OCI-LY1 (cell line): ENCODE measurements at regions not wholly inside any gene's neighbourhood (a gene's known extent, or its start where the extent isn't known, plus 50 kb on each side); places are given as distances from the start of the nearest gene placed in this dataset.

Experiments used
- H2AFZ ChIP-seq: fragments of 200-600 bp; sonication (generic), shearing (Covaris generic); 2 replicates; pipeline ENCODE4 v1.6.0; 2014; ENCODE audit warnings: antibody characterized with exemption, mild to moderate bottlenecking, low read length
- H3F3A ChIP-seq: fragments of 200-600 bp; sonication (generic), shearing (Covaris generic); 2 replicates; pipeline ENCODE4 v1.6.0; 2014; ENCODE audit warnings: mild to moderate bottlenecking, antibody characterized with exemption, low read length, moderate library complexity; ENCODE audit not compliant: insufficient read depth
- H3K27ac ChIP-seq: fragments of 200-600 bp; sonication (generic); 2 replicates; pipeline ENCODE4 v1.5.1; 2014; ENCODE audit warnings: low read length, mixed run types, mild to moderate bottlenecking, low read depth; ENCODE audit not compliant: poor library complexity, severe bottlenecking
- H3K27me3 ChIP-seq: fragments of 200-600 bp; sonication (generic); 2 replicates; pipeline ENCODE4 v1.6.0; 2014; ENCODE audit warnings: antibody characterized with exemption, mild to moderate bottlenecking, low read length, moderate library complexity; ENCODE audit not compliant: insufficient read depth
- H3K36me3 ChIP-seq: fragments of 200-600 bp; sonication (generic); 2 replicates; pipeline ENCODE4 v1.6.1; 2014; ENCODE audit warnings: mild to moderate bottlenecking, antibody characterized with exemption, low read length, moderate library complexity, mixed read lengths; ENCODE audit not compliant: insufficient read depth
- H3K4me1 ChIP-seq: fragments of 200-600 bp; sonication (generic); 2 replicates; pipeline ENCODE4 v1.5.1; 2014; ENCODE audit warnings: mild to moderate bottlenecking, low read length, moderate library complexity; ENCODE audit not compliant: insufficient read depth, severe bottlenecking
- H3K4me2 ChIP-seq: fragments of 200-600 bp; sonication (generic), shearing (Covaris generic); 2 replicates; pipeline ENCODE4 v1.6.1; 2014; ENCODE audit warnings: low read length
- H3K4me3 ChIP-seq: fragments of 200-600 bp; sonication (generic); 2 replicates; pipeline ENCODE4 v1.5.1; 2014; ENCODE audit warnings: low read length, low read depth, mild to moderate bottlenecking, mixed read lengths; ENCODE audit not compliant: poor library complexity, severe bottlenecking
- H3K79me2 ChIP-seq: fragments of 200-600 bp; shearing (Covaris generic); 2 replicates; pipeline ENCODE4 v1.6.1; 2016; ENCODE audit warnings: mixed run types, low read length, mixed read lengths; ENCODE audit not compliant: insufficient read depth
- H3K9ac ChIP-seq: fragments of 200-600 bp; sonication (generic), shearing (Covaris generic); 2 replicates; pipeline ENCODE4 v1.6.1; 2014; ENCODE audit warnings: mild to moderate bottlenecking, low read length, mixed read lengths
- H3K9me2 ChIP-seq: fragments of 200-600 bp; sonication (generic), shearing (Covaris generic); 2 replicates; pipeline ENCODE4 v1.6.1; 2014; ENCODE audit warnings: low read depth, mild to moderate bottlenecking, low read length, mixed read lengths
- H3K9me3 ChIP-seq: fragments of 200-600 bp; shearing (Covaris generic); 2 replicates; pipeline ENCODE4 v1.6.1; 2014; ENCODE audit warnings: low read length, mixed read lengths
- H4K20me1 ChIP-seq: fragments of 200-600 bp; sonication (generic), shearing (Covaris generic); 2 replicates; pipeline ENCODE4 v1.6.0; 2016; ENCODE audit warnings: mild to moderate bottlenecking, low read length; ENCODE audit not compliant: insufficient read depth
- CTCF ChIP-seq: fragments of 200-600 bp; sonication (generic), shearing (Covaris generic); IDR thresholded peaks from 2 replicates; pipeline ENCODE4 v1.5.1; 2017; ENCODE audit warnings: mild to moderate bottlenecking, antibody characterized with exemption, low read length, moderate library complexity, mixed read lengths
- EZH2 ChIP-seq: fragments of 200-600 bp; sonication (generic), shearing (Covaris generic); IDR thresholded peaks from 2 replicates; pipeline ENCODE4 v1.8.0; 2017; ENCODE audit warnings: borderline replicate concordance, mixed run types, mild to moderate bottlenecking, antibody characterized with exemption, low read length, moderate library complexity, mixed read lengths

GRCh38 chr2:22801071-22801470, 583.9 kb upstream of the KLHL29 start:
- no peaks in the 10 kb centered on the region for H4K20me1 ChIP-seq
- no peaks in the 10 kb centered on the region for H3K36me3 ChIP-seq
- no peak overlapping the region for H2AFZ ChIP-seq
- TF ChIP-seq CTCF (no peak), EZH2 (no peak)
- no peak overlapping the region for H3K9ac ChIP-seq
- no peaks in the 10 kb centered on the region for H3K9me3 ChIP-seq
- no peaks in the 10 kb centered on the region for H3F3A ChIP-seq
- no peak overlapping the region for H3K4me3 ChIP-seq
- H3K27me3 ChIP-seq = no peaks in the 10 kb centered on the region
- no peak overlapping the region for H3K27ac ChIP-seq
- no peaks in the 10 kb centered on the region for H3K9me2 ChIP-seq
- H3K4me2 ChIP-seq = no peak overlapping the region
- H3K4me1 ChIP-seq = no peaks in the 10 kb centered on the region
- H3K79me2 ChIP-seq = no peaks in the 10 kb centered on the region

- Histone ChIP-seq H3F3A (no peaks in the 10 kb centered on the region), H3K4me1 (no peaks in the 10 kb centered on the region), H3K27me3 (no peaks in the 10 kb centered on the region), H3K9ac (no peak overlapping the region), H3K4me2 (no peak overlapping the region), H3K27ac (no peak overlapping the region), H3K79me2 (no peaks in the 10 kb centered on the region), H2AFZ (no peak overlapping the region), H3K9me3 (no peaks in the 10 kb centered on the region), H3K4me3 (no peak overlapping the region), H3K36me3 (no peaks in the 10 kb centered on the region), H3K9me2 (no peaks in the 10 kb centered on the region), H4K20me1 (no peaks in the 10 kb centered on the region)
- TF ChIP-seq CTCF (no peak), EZH2 (no peak)
Observed at GRCh38 chr2:22801970-22802369, 583.0 kb upstream of the KLHL29 start.

GRCh38 chr2:22807872-22808271, 577.1 kb upstream of the KLHL29 start:
- no peaks in the 10 kb centered on the region for H3K36me3 ChIP-seq
- no peaks in the 10 kb centered on the region for H3K9me2 ChIP-seq
- no peaks in the 10 kb centered on the region for H3K4me1 ChIP-seq
- H3K9me3 ChIP-seq = no peaks in the 10 kb centered on the region
- no peak overlapping the region for H3K27ac ChIP-seq
- H3K27me3 ChIP-seq = no peaks in the 10 kb centered on the region
- H3K4me3 ChIP-seq = no peak overlapping the region
- no peak overlapping the region for H3K9ac ChIP-seq
- H3K79me2 ChIP-seq = no peaks in the 10 kb centered on the region
- H2AFZ ChIP-seq = no peak overlapping the region
- no peak overlapping the region for H3K4me2 ChIP-seq
- H4K20me1 ChIP-seq = no peaks in the 10 kb centered on the region
- H3F3A ChIP-seq = no peaks in the 10 kb centered on the region
- TF ChIP-seq EZH2 (no peak), CTCF (no peak)
